ENCODE measurements at regions not wholly inside any gene's neighbourhood (a gene's known extent, or its start where the extent isn't known, plus 50 kb on each side); places are given as distances from the start of the nearest gene placed in this dataset.

- TF ChIP-seq CTCF (IDR thresholded peaks at IDR 0.05), result no peak
- TF ChIP-seq POLR2A (IDR thresholded peaks at IDR 0.05), result no peak
Measured at GRCh38 chr12:40508421-40508820, 183.8 kb upstream of the CNTN1 start.
